ENCODE measurements at regions not wholly inside any gene's neighbourhood (a gene's known extent, or its start where the extent isn't known, plus 50 kb on each side); places are given as distances from the start of the nearest gene placed in this dataset.

- TF ChIP-seq CTCF (IDR thresholded peaks at IDR 0.05) (no peak), POLR2AphosphoS5 (IDR thresholded peaks at IDR 0.05) (no peak), POLR2A (IDR thresholded peaks at IDR 0.05; ENCODE audit: low read depth) (no peak), EP300 (IDR thresholded peaks at IDR 0.05) (no peak)
Observed at GRCh38 chr1:213560226-213560625, 427.5 kb upstream of the PROX1 start.
